Non-pigmented ciliary epithelial cell (primary cell): ENCODE measurements at regions not wholly inside any gene's neighbourhood (a gene's known extent, or its start where the extent isn't known, plus 50 kb on each side); places are given as distances from the start of the nearest gene placed in this dataset.
"Not testable (repeated sequence)": the region's sequence is repeated elsewhere in the genome, so short reads cannot be mapped to it uniquely, and the experiment has no call there.

Experiments used
- DNase-seq: peaks from one replicate; pipeline ENCODE4 v3.0.0-alpha.2; 2010; ENCODE audit warnings: low read depth

DNA sequence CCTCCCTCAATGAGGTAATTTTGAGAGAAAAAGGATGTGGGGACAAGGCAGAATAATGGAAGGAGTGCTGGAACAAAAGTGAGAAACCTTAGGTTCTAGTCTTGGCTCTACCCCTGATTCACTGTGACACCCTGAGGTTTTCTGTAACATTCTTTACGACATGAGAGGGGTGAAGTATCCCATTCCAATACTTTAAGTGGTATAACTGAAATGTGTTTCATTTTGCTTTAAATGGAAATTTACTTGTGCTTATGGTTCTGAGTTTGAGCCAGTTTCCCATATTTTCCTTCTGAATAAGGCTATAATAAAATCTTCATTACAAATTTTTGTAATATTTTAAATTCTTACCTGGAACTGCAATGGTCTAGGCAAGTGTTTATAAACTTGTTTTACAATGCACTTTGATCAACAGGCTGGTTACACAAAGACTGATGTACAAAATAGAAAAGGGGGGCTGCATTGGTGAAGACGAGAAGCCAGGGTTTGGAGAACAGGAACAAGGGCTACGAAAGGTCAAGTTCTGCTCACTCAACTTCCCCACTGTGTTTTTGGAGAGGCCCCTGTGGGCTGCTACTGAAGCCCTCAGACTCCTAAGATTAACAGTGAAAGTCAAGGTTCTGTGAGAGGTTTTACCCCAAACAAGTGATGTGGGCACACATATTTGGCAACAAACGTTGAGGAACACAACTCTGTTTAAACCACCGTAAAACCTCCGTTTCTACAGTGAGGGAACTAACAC, 171.9 kb upstream of the ELL2 start:
- DNase-seq, result no peak

GRCh38 chr5:96129276-96129675, 167.6 kb upstream of the ELL2 start:
- DNase-seq, result no peak

DNA sequence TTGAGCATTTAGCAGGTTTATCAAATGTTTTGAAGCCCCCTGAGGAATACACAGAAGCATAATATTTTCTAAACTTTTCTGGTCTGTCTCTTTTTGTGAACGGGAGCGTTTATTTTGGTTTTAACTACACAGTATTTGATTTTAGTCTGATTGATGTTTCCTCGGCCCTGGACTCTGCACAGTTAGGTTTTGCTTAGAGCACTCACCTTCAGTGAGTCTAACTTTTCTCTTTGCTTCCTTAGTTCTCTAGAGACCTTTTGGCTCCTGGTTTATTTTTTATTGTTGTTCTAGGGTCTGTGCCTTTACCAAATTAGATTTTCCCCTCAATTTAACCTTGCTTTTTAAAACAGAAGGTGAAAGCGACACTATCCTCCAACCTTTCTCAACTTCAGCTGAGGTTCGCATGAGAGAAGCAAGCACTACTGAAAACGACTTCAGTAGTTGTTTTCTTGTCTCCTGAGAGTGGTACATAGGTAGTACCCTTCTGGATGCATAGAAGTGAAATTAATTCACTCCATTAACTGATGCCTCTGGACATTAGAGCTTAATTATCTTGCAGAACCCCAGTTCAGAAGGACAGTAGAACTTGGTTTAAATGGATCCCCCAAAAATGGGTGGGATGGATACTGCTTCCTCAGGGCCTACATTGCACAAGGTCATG, 166.7 kb upstream of the ELL2 start:
- no peak for DNase-seq

GRCh38 chr5:96127538-96127937, 165.9 kb upstream of the ELL2 start:
- DNase-seq, result no peak

GRCh38 chr5:96125231-96125891, 163.7 kb upstream of the ELL2 start:
- DNase-seq, result no peak

DNA sequence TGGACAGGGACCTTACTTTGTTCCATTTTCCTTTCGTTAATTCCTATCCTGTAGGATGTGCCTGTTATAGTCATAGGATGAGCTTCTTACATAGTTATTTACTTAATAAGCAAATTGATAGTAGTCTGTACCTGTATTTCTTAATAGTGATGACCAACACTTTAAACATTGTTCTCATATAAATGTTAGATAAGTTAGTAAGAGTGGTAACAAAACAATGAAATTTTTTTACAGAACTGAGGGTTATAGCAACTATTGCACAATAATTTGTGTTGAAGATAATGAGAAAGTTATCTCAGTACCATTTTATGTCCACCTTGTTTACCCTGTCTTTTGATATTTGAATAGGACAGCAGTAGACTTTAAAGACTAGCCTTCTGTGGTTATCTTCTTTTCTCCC, 162.9 kb upstream of the ELL2 start:
- no peak for DNase-seq

- no peak for DNase-seq
Measured at GRCh38 chr5:96123418-96123817, 161.8 kb upstream of the ELL2 start.

- no peak for DNase-seq
Measured at GRCh38 chr5:96121364-96121763, 159.7 kb upstream of the ELL2 start.

DNA sequence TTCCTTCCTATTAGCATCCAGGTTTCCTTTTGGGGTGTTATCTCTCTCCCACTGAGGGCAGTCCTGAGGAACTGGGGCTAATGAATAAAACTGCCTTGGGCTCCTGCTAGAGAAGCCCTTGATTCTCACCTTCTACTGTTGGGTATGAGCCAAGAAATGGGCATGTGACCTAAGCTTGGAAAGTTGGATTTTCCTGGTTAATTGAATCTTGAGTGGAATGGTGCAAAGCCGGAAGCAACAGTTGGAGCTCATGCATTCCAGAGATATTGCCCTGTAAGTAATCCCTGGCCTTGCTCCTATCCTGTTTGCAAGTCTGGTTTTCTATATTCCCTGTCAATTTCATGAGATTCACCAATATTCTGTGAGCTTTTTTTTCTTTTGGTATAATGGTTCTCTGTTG, 158.5 kb upstream of the ELL2 start:
- DNase-seq, result no peak

- no peak for DNase-seq
Measured at GRCh38 chr5:96117771-96118651, 156.4 kb upstream of the ELL2 start.

GRCh38 chr5:96115147-96115807, 153.6 kb upstream of the ELL2 start:
- no peak for DNase-seq

DNA sequence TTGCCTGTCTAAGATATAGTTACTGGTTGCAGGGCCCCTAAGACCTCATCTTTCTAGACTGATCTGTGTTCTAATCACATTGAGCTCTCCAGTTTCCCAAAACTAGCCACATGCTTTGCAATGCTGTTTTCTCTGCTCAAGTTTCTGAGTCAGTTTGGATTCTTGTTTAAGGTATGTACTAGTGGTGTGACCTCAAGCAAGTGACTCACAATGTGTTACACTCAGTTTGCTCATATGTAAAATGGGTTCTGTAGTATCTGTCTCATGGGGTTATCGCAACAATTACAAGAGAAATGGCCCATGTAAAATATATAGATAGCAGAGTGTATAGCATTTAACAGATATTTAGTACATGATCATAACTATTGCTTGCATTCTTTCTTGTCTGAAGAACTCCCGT, 153.1 kb upstream of the ELL2 start:
- peak; percentile 32 for DNase-seq

DNA sequence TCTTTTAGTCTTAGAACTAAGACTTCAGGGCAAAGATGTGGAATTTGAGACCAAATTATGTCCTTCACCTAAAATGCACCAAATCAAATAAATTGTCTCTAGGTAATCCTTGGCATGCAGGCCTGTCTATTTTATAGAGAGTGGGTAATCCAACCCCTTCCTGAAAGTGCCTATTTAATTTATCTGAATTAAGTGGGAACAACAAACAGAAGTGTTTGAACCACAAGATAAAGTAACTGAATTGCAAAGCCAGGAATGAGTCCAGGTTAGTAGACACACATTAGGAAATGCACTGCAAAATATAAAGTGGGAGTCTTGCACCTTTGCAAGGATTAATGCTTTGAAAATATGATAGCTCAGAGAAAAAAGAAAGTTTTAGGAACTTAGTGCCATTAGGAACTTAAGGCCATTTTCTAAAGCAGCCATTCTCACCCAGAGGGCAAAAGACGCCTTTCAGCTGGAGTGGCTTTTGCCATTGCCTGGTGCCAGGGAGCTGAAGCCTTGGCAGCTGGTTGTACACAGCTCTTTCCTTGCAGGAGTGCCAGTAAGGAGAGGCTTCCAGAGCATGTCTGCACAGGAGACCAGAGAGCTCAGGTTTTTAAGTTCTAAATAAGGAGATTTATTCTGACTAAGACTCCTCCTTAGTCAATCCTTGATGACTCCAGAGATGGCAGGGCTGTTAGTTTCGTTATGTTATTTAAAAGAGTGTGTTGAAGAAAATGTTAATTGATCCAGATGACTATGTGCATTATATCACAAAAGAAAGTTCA, 151.7 kb upstream of the ELL2 start:
- DNase-seq, result no peak

GRCh38 chr5:96112703-96113102, 151.1 kb upstream of the ELL2 start:
- DNase-seq, result no peak

- no peak for DNase-seq
Measured at GRCh38 chr5:96112123-96112670, 150.5 kb upstream of the ELL2 start.

- DNase-seq, result no peak
Measured at GRCh38 chr5:96111080-96111756, 149.6 kb upstream of the ELL2 start.

GRCh38 chr5:96110300-96110699, 148.6 kb upstream of the ELL2 start:
- DNase-seq, result no peak

DNA sequence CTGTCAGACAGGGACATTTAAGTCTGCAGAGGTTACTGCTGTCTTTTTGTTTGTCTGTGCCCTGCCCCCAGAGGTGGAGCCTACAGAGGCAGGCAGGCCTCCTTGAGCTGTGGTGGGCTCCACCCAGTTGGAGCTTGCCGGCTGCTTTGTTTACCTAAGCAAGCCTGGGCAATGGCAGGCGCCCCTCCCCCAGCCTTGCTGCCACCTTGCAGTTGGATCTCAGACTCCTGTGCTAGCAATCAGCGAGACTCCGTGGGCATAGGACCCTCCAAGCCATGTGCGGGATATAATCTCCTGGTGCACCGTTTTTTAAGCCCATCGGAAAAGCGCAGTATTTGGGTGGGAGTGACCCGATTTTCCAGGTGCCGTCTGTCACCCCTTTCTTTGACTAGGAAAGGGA, 147.0 kb upstream of the ELL2 start:
- not testable (repeated sequence) for DNase-seq

- DNase-seq, result not testable (repeated sequence)
Measured at GRCh38 chr5:96103829-96104228, 142.2 kb upstream of the ELL2 start.
